GM18499 (cell line): ENCODE measurements at regions not wholly inside any gene's neighbourhood (a gene's known extent, or its start where the extent isn't known, plus 50 kb on each side); places are given as distances from the start of the nearest gene placed in this dataset.

Source experiments
- ATAC-seq: cut with Tn5 transposase; IDR thresholded peaks from one replicate; pipeline ENCODE4 v1.9.1; 2021; ENCODE audit warnings: moderate number of reproducible peaks; ENCODE audit not compliant: insufficient read depth, unreplicated experiment

DNA sequence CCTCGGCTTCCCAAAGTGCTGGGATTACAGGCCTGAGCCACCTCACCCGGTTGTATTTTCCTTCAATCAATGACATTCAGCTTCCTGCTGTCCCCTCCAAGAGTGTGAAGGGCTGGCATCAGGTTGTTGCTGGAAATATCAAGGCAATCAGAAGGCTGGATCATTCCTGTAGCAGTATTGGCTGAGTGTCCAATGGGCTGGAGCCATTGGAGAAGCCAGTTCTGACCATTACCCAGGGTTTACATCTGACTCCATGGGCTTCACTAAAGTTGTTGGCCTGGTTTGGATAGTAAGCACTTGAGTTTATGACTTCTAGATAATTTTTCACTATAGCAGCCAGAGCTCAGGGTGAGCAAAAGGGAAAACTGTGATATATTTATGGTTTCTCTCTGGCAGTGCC, 137.0 kb downstream of the DLEU7 start:
- ATAC-seq: no peak

DNA sequence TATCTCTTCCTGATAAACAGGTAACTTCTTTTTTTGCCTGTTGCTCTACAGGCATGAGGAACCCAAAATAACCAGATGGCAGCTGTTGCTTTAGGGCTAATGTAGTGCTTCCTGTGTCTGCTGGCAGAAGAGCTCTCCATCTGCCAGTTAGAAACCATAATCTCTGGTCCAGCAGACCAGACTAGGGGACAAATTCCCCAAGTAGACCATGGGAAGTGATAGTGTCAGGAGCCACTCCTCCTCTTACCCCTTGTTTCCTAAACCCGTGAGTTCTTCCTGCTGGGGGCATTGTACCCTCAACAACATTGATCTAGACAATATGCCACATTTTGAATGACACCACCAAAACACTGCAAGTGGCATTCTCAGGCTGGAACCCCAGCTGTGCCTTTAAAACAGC, 135.9 kb downstream of the DLEU7 start:
- ATAC-seq: no peak

DNA sequence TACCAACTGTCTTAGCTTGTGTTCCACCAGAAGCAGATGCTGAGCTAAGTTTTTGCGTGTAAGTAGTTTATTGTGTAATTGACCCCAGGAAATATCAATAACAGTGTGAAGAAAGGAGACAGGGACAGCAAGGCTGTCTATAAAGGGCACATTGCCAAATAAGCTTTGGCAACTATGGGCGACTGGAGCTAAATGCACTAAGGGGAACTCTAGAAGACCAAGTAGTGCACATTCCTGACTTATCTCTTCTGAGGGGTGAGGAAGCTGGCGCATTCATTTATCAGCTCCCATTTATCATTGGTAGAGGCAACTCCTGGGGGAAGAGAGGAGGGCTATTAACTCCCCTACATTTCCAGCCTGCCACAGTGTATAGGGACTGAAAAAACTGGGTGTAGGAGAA, 135.0 kb downstream of the DLEU7 start:
- no peak for ATAC-seq

DNA sequence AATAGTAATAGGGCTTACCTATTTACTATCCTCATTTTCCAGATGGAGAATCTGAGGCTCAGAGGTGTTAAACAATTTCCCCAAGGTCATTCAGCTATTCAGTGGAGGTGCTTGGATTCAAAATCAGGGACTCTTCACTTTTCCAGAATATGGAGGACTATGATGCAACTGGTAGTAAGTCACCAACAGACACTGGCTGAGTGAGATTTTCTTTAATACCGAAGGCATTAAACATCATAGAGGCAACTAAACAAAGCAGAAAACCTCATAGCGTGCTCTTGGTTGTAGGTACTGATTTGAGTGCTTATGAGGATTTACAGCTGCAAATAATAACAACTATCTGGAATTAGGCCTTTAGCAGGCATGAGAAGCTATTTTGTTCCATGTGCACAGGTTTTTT, 134.4 kb downstream of the DLEU7 start:
- ATAC-seq: no peak

DNA sequence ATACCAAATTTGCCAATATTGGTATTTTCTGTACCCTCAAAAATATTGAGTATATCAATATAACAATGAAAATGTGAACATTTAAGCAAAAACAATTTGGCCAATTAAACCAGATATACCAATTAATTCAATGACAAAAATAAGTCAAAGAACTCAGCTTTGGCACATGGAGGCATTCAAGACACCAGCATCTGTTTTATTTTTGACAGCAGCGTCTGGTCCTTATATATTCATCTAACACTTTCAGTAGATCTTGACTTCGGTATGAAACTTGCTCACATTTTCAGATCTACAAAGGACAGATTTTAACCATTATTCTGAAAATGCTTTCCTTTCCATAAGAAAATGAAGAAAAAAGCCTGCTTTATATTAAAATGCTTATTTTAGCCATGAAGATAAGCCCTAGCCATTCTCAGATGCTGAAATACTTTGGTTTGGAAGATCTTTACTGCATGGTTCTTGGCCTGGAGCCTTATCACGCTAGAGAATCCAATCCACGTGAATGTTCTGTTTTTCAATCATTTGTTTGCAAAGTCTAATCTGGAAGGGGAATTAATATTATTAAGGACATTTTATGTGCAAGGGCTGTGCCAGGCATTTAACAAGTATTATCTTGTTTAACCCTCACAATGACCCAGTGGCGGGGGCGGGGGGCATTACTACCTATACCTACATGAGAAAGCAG, 132.2 kb downstream of the DLEU7 start:
- no peak for ATAC-seq

DNA sequence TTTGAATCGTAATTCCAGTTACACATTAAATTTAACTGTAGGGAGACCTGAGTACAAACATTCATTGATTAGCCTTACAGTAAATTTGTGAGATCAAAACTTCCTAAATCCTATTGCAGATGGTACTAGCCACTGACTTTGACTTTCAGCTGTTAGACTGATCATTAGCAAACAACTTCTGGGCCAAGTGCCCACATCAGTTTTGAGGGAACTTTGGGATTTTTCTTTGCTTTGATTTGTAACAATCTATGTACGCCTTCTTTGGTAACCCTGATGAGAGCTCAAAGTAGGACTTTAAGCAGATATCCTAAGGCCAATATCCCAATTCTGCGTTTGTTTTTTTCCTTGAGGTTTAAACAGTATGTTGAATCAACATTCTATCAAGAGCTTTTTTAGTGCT, 131.5 kb downstream of the DLEU7 start:
- no peak for ATAC-seq

DNA sequence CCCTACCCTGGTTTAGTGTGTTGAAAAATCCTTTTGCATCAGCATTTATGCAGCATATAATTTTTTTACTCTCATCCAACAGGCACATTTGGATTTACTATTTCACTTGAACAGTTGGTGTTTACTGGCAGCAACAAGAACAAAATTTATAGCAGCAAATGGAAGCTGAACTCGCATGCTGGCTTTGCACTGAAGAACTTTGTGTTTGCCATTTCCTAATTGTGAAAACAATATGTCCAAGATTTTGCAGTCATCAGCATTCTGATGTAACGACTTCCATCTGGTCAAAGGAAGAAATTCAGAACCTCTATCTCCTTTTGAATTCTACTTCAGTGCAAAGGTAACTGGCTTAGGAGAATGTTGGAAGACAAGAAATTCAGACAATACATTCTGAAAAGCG, 131.0 kb downstream of the DLEU7 start:
- ATAC-seq: no peak

DNA sequence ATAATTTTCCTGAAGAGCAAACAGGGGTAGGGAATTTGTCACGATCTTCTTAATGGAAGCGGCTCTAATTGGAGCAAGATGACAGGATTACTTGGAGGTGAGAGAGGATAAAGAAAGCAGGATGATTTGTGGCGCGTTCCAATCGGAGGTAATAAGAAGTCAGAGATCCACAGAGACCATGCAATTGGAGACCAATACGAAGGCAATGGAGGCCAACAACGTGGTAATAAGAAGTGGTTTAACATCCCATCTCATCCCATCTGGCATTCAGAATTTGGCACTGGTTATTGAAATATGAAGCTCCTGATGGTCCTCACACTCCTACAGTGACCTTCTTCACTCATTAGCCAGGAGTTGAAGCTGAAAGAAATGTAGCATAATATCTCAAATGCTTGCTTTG, 130.6 kb downstream of the DLEU7 start:
- no peak for ATAC-seq

DNA sequence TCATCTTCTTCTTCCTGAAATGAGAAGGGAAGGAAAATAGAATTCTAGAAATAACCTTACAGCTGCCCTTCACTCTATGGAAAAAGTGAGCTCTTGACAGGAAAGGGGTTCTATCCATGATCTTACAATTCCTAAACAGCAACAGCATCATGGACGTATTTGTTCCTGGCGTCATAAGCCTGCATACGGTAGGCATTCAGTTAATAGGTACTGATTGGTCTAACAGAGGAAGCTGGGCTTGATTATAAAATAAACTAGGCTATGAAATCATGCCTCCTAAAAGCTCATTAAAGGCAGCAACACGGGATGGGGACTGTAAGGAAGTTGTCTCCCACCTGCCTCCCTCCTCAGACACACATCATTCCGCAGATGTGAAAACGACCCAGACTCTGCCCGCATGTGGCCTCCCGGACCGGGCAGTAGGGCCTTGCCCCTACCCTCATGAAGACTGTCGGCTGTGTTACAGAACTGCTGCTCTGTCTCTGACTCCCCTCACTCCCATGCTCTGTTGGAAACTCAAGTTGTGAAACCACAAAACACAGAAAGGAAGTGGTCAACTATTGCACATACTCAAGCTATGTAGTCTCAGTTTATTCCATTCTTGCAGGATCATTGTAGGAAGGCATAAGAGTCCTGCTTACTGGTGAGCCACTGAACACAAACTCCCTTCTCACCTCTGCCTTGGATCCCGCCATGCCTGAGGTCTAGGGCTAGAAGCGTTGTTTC, 129.8 kb downstream of the DLEU7 start:
- ATAC-seq: no peak

DNA sequence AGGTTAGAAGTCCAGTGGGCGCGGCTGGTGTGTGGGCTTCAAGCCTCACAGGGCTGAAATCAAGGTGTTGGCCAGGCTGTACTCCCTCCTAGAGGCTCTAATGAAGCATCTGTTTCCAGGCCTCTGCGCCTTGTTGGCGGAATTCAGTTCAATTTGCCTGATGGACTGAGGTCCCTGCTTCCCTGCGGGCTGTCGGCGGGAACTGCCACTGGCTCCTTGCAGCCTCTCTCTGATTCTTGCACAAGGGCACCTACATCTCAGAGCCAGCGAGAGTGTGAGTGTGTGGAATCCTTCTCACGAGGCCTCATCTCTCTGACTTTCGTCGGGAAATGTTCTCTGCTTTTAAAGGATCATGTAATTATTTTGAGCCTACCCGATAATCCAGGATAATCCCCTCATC, 128.6 kb downstream of the DLEU7 start:
- no peak for ATAC-seq

DNA sequence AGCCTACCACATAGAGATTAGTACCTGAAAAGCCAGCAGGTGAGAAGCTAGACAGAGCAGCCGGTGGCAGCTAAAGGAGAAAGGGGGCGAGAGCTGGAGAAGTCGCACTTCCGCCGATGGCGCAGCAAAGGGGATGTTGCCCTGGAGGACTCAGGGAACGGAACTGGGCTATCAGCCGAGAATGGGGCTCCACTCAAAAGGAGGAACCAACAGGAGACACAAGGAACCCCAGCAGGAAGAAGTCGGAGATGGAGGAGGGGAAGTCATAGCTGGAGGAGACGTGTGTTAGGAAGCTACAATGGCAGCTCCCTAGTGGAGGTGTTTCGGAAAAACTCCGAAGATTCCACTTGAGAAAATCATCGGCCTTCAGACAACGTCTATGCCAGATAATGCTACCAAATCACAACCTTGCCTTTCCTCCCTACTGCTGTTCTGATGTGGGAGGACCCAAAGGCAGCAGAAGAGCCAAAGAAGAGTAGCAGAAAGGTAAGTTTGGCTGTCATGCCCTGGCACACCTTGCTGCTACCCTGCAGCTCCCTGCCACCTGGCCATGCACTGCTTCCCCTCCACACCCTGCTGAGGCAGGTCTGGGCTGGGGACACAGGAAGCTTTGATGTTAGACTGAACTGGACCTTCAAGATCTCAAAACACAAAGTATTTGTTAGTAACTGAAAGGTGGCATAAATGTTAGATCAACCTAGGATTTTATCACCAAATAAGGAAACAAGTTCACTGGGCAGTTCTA, 127.9 kb downstream of the DLEU7 start:
- no peak for ATAC-seq

DNA sequence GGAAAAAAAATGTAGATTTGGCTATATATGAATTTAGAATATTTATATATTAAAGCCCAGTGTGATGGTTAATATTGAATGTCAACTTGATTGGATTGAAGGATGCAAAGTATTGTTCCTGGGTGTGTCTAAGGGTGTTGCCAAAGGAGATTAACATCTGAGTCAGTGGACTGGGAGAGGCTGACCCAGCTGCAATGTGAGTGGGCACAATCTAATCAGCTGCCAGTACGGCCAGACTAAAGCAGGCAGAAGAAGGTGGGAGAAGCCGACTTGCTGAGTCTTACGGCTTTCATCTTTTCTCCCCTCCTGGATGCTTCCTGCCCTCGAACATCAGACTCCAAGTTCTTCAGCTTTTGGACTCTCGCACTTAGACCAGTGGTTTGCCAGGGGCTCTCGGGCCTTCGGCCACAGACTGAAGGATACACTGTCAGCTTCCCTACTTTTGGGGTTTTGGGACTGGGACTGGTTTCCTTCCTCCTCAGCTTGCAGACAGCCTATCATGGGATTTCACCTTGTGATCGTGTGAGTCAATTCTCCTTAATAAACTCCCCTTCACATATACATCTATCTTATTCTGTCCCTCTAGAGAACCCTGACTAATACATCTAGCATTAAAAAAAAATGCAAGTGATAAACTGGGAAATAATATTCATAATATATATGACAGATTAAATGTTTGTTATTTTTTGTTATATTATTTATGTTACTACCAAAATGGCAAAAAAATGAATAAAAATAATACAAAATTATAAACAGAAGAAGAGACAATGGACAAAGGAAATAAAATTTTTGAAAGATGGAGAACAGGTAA, 122.4 kb downstream of the DLEU7 start:
- ATAC-seq: no peak

DNA sequence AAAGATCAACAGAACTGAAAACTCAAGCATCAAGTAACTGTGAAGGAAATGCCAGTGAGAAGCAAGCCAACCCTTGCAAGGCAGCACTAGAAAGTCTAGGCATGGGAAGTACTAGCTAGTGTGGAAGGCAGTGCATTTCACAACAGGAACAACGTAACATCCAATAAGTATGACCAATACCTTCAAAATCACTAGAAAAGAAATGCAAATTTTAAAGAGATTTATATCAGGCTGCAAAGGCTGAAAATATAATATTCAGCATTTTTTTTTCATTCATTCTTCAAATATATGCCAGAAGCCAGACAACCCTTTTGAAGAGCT, 121.9 kb downstream of the DLEU7 start:
- ATAC-seq: no peak

DNA sequence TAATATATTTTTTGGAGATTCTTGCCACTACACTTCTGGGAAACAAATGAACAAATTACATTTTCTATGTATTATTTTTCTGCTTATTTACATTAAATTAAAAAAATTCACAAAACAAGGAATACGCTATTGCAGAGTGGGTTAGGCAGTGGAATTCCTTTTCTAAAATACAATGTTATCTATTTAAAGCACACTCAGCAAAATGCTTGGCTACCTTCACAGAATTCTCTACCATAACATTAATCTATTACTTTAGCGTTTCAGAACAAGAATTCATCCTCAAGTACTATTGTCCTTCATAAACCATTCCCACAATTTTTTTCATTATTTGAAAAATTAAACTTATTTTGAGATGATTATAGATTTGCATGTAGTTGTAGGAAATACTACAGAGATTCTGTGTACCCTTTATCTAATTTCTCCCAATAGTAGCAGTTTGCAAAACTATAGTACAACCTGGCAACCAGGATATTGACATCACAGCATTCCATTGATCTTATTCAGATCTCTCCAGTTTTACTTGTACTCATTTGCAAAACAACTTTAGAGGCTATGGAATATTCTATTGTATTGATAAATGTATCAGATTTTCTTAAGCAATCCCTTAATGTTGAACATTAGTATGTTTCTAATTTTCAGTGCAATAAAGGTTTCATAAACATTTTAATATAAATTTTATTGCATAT, 120.9 kb downstream of the DLEU7 start:
- ATAC-seq: no peak

DNA sequence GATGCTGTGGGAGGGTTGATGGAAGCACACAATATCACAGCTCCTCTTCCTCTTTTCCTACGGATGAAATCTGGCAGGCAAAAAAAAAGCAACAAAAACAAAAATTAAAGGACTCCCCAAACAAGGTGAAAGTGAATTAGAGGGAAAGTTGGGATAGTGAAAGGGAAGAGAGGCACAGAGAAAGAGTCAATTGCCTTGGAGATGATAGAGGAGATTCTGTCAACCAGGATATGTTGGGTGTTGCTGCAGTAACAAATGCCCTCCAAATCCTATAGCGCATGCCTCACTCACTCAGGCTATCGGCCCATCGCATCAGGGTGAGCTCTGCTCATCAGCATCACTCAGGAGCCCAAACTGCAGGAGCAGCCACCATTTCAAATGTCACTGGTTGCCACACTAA, 119.1 kb downstream of the DLEU7 start:
- ATAC-seq: no peak

DNA sequence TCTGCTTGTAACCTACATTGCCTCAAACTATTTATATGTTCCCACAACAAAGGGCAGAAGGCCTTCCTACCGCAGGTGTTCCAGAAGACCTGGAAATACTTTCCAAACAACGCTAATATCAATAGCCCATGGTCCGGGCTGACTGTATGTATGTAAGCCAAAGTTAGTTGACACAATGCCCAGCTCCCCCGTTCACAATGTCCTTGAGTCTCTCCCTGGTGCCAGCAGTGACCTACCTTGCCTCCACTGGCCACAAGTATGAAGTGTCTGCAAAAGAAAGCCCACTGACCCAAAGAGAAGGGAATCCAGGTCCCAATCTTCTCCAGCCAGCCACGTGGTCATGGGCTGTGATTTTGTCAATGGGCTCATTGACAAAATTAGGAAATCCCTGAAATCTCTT, 118.6 kb downstream of the DLEU7 start:
- ATAC-seq: no peak

DNA sequence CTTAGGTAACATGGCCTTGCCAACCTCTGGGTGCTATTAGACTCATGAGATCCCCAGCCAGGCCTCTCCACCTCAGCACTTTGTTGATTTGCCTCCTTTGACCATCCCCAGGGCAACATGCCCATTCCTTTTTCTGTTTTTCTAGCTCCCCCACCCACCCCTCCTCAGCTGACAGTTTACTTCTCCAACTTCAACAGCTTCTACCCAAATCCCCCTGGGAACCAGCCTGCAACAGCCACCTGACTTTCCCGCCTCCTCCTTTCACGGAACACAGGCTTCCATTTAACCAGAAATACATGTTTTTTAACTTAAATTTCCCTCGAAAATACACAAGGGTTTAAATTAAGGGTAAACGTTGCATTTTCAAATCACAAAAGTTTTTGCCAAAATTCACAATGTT, 117.3 kb downstream of the DLEU7 start:
- no peak for ATAC-seq

DNA sequence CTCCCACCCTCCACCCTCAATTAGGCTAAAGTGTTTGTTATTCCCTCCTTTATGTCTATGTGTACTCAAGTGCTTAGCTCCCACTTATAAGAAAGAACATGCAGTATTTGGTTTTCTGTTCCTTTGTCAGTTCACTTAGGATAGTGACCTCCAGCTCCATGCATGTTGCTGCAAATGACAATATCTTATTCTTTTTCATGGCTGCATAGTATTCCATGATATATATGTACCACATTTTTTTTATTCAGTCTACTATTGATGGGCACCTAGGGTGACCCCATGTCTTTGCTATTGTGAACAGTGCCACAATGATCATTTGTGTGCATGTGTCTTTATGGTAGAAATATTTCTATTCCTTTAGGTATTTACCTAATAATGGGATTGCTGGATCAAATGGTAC, 114.3 kb downstream of the DLEU7 start:
- ATAC-seq: no peak

DNA sequence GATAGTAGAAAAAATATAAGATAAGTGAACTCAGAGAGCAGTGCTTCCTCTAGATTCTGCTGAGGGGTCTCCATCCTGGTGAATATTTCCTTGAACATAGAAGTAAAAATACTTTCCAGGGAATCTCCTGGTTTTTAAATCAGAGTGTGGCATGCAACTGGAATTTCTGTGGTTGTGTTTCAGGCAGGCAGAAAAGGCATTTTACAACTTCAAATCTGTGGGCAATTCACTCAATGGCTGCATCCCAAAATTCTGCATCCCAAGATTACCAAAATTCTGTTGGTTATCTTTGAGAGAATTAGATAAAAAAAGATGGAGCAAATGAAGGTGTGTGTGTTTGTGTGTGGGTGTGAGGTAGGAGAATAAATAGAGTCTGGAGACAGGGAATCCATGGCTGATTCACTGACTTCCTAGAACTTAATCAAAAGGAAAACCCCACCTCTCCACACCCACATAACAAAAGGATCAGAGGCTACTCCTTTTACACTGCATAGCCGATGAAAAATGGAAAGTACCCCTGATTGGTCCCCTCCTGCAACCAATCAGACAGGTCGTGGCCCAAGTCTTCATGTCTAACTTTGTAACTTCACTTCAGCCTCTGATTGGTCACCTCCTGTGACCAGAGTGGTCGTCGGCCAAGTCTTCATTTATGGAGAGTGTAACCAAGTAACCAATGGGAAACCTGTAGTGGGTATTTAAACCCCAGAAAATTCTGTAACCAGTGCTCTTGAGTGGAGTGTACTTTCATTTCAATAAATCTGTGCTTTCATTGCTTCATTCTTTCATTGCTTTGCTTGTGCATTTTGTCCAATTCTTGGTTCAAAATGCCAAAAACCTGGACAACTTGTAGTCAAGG, 112.8 kb downstream of the DLEU7 start:
- ATAC-seq: no peak
